ENCODE measurements at regions not wholly inside any gene's neighbourhood (a gene's known extent, or its start where the extent isn't known, plus 50 kb on each side); places are given as distances from the start of the nearest gene placed in this dataset.

GRCh38 chr11:115036406-115037180 is 358.3 kb downstream of the NXPE2 start:
- Histone ChIP-seq H3K27ac (no peak overlapping the region), H3K36me3 (no peaks in the 10 kb centered on the region), H3K4me1 (no peaks in the 10 kb centered on the region), H3K27me3 (no peaks in the 10 kb centered on the region), H3K9me3 (no peaks in the 10 kb centered on the region), H3K4me3 (no peak overlapping the region)
- DNase-seq = no peak
- intact Hi-C loops (cut with DNase I; ENCODE audit: low total_unique reads) = no loop called here
- TF ChIP-seq CTCF (IDR thresholded peaks at IDR 0.05) = no peak

GRCh38 chr11:115042002-115042401 is 363.7 kb downstream of the NXPE2 start:
- H3K36me3 ChIP-seq = no peaks in the 10 kb centered on the region
- no peak overlapping the region for H3K4me3 ChIP-seq
- H3K27ac ChIP-seq = no peak overlapping the region
- no peak for TF ChIP-seq CTCF (IDR thresholded peaks at IDR 0.05)
- intact Hi-C loops (cut with DNase I; ENCODE audit: low total_unique reads) = no loop called here
- no peaks in the 10 kb centered on the region for H3K9me3 ChIP-seq
- no peak for DNase-seq
- H3K27me3 ChIP-seq = no peaks in the 10 kb centered on the region
- no peaks in the 10 kb centered on the region for H3K4me1 ChIP-seq

GRCh38 chr11:115047631-115048030 is 369.3 kb downstream of the NXPE2 start:
- intact Hi-C loops (cut with DNase I; ENCODE audit: low total_unique reads) = no loop called here
- no peak for TF ChIP-seq CTCF (IDR thresholded peaks at IDR 0.05)
- no peak overlapping the region for H3K27ac ChIP-seq
- no peaks in the 10 kb centered on the region for H3K4me1 ChIP-seq
- no peaks in the 10 kb centered on the region for H3K9me3 ChIP-seq
- H3K4me3 ChIP-seq = no peak overlapping the region
- DNase-seq = no peak
- no peaks in the 10 kb centered on the region for H3K36me3 ChIP-seq
- H3K27me3 ChIP-seq = no peaks in the 10 kb centered on the region

GRCh38 chr11:115049796-115050195 is 371.5 kb downstream of the NXPE2 start:
- no peak for TF ChIP-seq CTCF (IDR thresholded peaks at IDR 0.05)
- H3K36me3 ChIP-seq = no peaks in the 10 kb centered on the region
- no peak for DNase-seq
- no peak overlapping the region for H3K27ac ChIP-seq
- H3K4me1 ChIP-seq = no peaks in the 10 kb centered on the region
- no peaks in the 10 kb centered on the region for H3K27me3 ChIP-seq
- no peaks in the 10 kb centered on the region for H3K9me3 ChIP-seq
- no peak overlapping the region for H3K4me3 ChIP-seq
- intact Hi-C loops (cut with DNase I; ENCODE audit: low total_unique reads) = no loop called here

- no peak for DNase-seq
- intact Hi-C loops (cut with DNase I; ENCODE audit: low total_unique reads) = no loop called here
- no peaks in the 10 kb centered on the region for H3K9me3 ChIP-seq
- no peaks in the 10 kb centered on the region for H3K27me3 ChIP-seq
- H3K27ac ChIP-seq = no peak overlapping the region
- H3K36me3 ChIP-seq = no peaks in the 10 kb centered on the region
- no peaks in the 10 kb centered on the region for H3K4me1 ChIP-seq
- no peak overlapping the region for H3K4me3 ChIP-seq
- no peak for TF ChIP-seq CTCF (IDR thresholded peaks at IDR 0.05)
Observed at GRCh38 chr11:115050756-115051155, 372.4 kb downstream of the NXPE2 start.

Data from tibial artery (tissue), 4 donors.